ENCODE measurements at regions not wholly inside any gene's neighbourhood (a gene's known extent, or its start where the extent isn't known, plus 50 kb on each side); places are given as distances from the start of the nearest gene placed in this dataset.

GRCh38 chrX:27924718-27925117 lies 56.5 kb downstream of the DCAF8L1 start:
- no peak for DNase-seq (ENCODE audit: low read depth, low spot score)

- DNase-seq (ENCODE audit: low read depth, low spot score): no peak
Measured at GRCh38 chrX:27924261-27924660, 57.0 kb downstream of the DCAF8L1 start.

GRCh38 chrX:27918799-27919198 lies 62.5 kb downstream of the DCAF8L1 start:
- peak; percentile 16 for DNase-seq (ENCODE audit: low read depth, low spot score)

GRCh38 chrX:27917713-27918500 lies 63.3 kb downstream of the DCAF8L1 start:
- no peak for DNase-seq (ENCODE audit: low read depth, low spot score)

GRCh38 chrX:27915617-27916016 lies 65.6 kb downstream of the DCAF8L1 start:
- no peak for DNase-seq (ENCODE audit: low read depth, low spot score)

- DNase-seq (ENCODE audit: low read depth, low spot score): no peak
Measured at GRCh38 chrX:27910412-27910811, 70.8 kb downstream of the DCAF8L1 start.

GRCh38 chrX:27903960-27904359 lies 77.3 kb downstream of the DCAF8L1 start:
- no peak for DNase-seq (ENCODE audit: low read depth, low spot score)

GRCh38 chrX:27893871-27894270 lies 86.1 kb downstream of the MAGEB10 start:
- no peak for DNase-seq (ENCODE audit: low read depth, low spot score)

- no peak for DNase-seq (ENCODE audit: low read depth, low spot score)
Measured at GRCh38 chrX:27893211-27893610, 85.4 kb downstream of the MAGEB10 start.

- peak; percentile 54 for DNase-seq (ENCODE audit: low read depth, low spot score)
Measured at GRCh38 chrX:27890611-27891010, 82.8 kb downstream of the MAGEB10 start.

- no peak for DNase-seq (ENCODE audit: low read depth, low spot score)
Measured at GRCh38 chrX:27889878-27890277, 82.1 kb downstream of the MAGEB10 start.

GRCh38 chrX:27884654-27885053 lies 76.9 kb downstream of the MAGEB10 start:
- no peak for DNase-seq (ENCODE audit: low read depth, low spot score)

GRCh38 chrX:27883468-27884092 lies 75.8 kb downstream of the MAGEB10 start:
- DNase-seq (ENCODE audit: low read depth, low spot score): no peak

- DNase-seq (ENCODE audit: low read depth, low spot score): no peak
Measured at GRCh38 chrX:27882695-27883094, 74.9 kb downstream of the MAGEB10 start.

- DNase-seq (ENCODE audit: low read depth, low spot score): no peak
Measured at GRCh38 chrX:27878862-27879261, 71.1 kb downstream of the MAGEB10 start.

Measured in astrocyte of the hippocampus (primary cell).